ENCODE measurements at regions not wholly inside any gene's neighbourhood (a gene's known extent, or its start where the extent isn't known, plus 50 kb on each side); places are given as distances from the start of the nearest gene placed in this dataset.

GRCh38 chr1:5506634-5507033 is 485.6 kb downstream of the NPHP4 start:
- H3K27ac ChIP-seq (ENCODE audit: low read length), result no peak overlapping the region
- H3K27me3 ChIP-seq (ENCODE audit: control insufficient read depth, insufficient read depth, low read length), result no peaks in the 10 kb centered on the region
- no peaks in the 10 kb centered on the region for H3K9me3 ChIP-seq (ENCODE audit: control insufficient read depth, low read depth, low read length)
- no peak overlapping the region for H3K9ac ChIP-seq (ENCODE audit: low read length)
- H3K4me1 ChIP-seq (ENCODE audit: control insufficient read depth, low read depth, low read length), result no peaks in the 10 kb centered on the region
- no peaks in the 10 kb centered on the region for H3K36me3 ChIP-seq (ENCODE audit: control insufficient read depth, low read depth, low read length)
- H3K4me3 ChIP-seq (ENCODE audit: low read length), result no peak overlapping the region

GRCh38 chr1:5505944-5506343 is 486.3 kb downstream of the NPHP4 start:
- no peaks in the 10 kb centered on the region for H3K36me3 ChIP-seq (ENCODE audit: control insufficient read depth, low read depth, low read length)
- no peaks in the 10 kb centered on the region for H3K27me3 ChIP-seq (ENCODE audit: control insufficient read depth, insufficient read depth, low read length)
- H3K9ac ChIP-seq (ENCODE audit: low read length), result no peak overlapping the region
- no peaks in the 10 kb centered on the region for H3K9me3 ChIP-seq (ENCODE audit: control insufficient read depth, low read depth, low read length)
- H3K4me3 ChIP-seq (ENCODE audit: low read length), result no peak overlapping the region
- H3K27ac ChIP-seq (ENCODE audit: low read length), result no peak overlapping the region
- no peaks in the 10 kb centered on the region for H3K4me1 ChIP-seq (ENCODE audit: control insufficient read depth, low read depth, low read length)

- no peak overlapping the region for H3K9ac ChIP-seq (ENCODE audit: low read length)
- no peaks in the 10 kb centered on the region for H3K4me1 ChIP-seq (ENCODE audit: control insufficient read depth, low read depth, low read length)
- H3K27me3 ChIP-seq (ENCODE audit: control insufficient read depth, insufficient read depth, low read length), result no peaks in the 10 kb centered on the region
- no peak overlapping the region for H3K4me3 ChIP-seq (ENCODE audit: low read length)
- H3K27ac ChIP-seq (ENCODE audit: low read length), result no peak overlapping the region
- H3K36me3 ChIP-seq (ENCODE audit: control insufficient read depth, low read depth, low read length), result no peaks in the 10 kb centered on the region
- H3K9me3 ChIP-seq (ENCODE audit: control insufficient read depth, low read depth, low read length), result no peaks in the 10 kb centered on the region
Measured at GRCh38 chr1:5504364-5504740, 487.9 kb downstream of the NPHP4 start.

- H3K4me3 ChIP-seq (ENCODE audit: low read length), result no peak overlapping the region
- no peaks in the 10 kb centered on the region for H3K4me1 ChIP-seq (ENCODE audit: control insufficient read depth, low read depth, low read length)
- H3K9ac ChIP-seq (ENCODE audit: low read length), result no peak overlapping the region
- H3K27ac ChIP-seq (ENCODE audit: low read length), result no peak overlapping the region
- H3K9me3 ChIP-seq (ENCODE audit: control insufficient read depth, low read depth, low read length), result no peaks in the 10 kb centered on the region
- H3K36me3 ChIP-seq (ENCODE audit: control insufficient read depth, low read depth, low read length), result no peaks in the 10 kb centered on the region
- H3K27me3 ChIP-seq (ENCODE audit: control insufficient read depth, insufficient read depth, low read length), result no peaks in the 10 kb centered on the region
Measured at GRCh38 chr1:5503556-5504363, 488.5 kb downstream of the NPHP4 start.

GRCh38 chr1:5502311-5503194 is 489.7 kb downstream of the NPHP4 start:
- Histone ChIP-seq H3K4me1 (ENCODE audit: control insufficient read depth, low read depth, low read length) (no peaks in the 10 kb centered on the region), H3K9me3 (ENCODE audit: control insufficient read depth, low read depth, low read length) (no peaks in the 10 kb centered on the region), H3K4me3 (ENCODE audit: low read length) (no peak overlapping the region), H3K27me3 (ENCODE audit: control insufficient read depth, insufficient read depth, low read length) (no peaks in the 10 kb centered on the region), H3K36me3 (ENCODE audit: control insufficient read depth, low read depth, low read length) (no peaks in the 10 kb centered on the region), H3K27ac (ENCODE audit: low read length) (no peak overlapping the region), H3K9ac (ENCODE audit: low read length) (no peak overlapping the region)

- Histone ChIP-seq H3K9ac (ENCODE audit: low read length) (no peak overlapping the region), H3K4me3 (ENCODE audit: low read length) (no peak overlapping the region), H3K4me1 (ENCODE audit: control insufficient read depth, low read depth, low read length) (no peaks in the 10 kb centered on the region), H3K9me3 (ENCODE audit: control insufficient read depth, low read depth, low read length) (no peaks in the 10 kb centered on the region), H3K36me3 (ENCODE audit: control insufficient read depth, low read depth, low read length) (no peaks in the 10 kb centered on the region), H3K27ac (ENCODE audit: low read length) (no peak overlapping the region), H3K27me3 (ENCODE audit: control insufficient read depth, insufficient read depth, low read length) (no peaks in the 10 kb centered on the region)
Measured at GRCh38 chr1:5501206-5501930, 490.9 kb downstream of the NPHP4 start.

- no peaks in the 10 kb centered on the region for H3K36me3 ChIP-seq (ENCODE audit: control insufficient read depth, low read depth, low read length)
- H3K27me3 ChIP-seq (ENCODE audit: control insufficient read depth, insufficient read depth, low read length), result no peaks in the 10 kb centered on the region
- H3K9me3 ChIP-seq (ENCODE audit: control insufficient read depth, low read depth, low read length), result no peaks in the 10 kb centered on the region
- no peak overlapping the region for H3K4me3 ChIP-seq (ENCODE audit: low read length)
- no peaks in the 10 kb centered on the region for H3K4me1 ChIP-seq (ENCODE audit: control insufficient read depth, low read depth, low read length)
- H3K9ac ChIP-seq (ENCODE audit: low read length), result no peak overlapping the region
- no peak overlapping the region for H3K27ac ChIP-seq (ENCODE audit: low read length)
Measured at GRCh38 chr1:5500541-5500940, 491.7 kb downstream of the NPHP4 start.

- Histone ChIP-seq H3K4me3 (ENCODE audit: low read length) (no peak overlapping the region), H3K27ac (ENCODE audit: low read length) (no peak overlapping the region), H3K36me3 (ENCODE audit: control insufficient read depth, low read depth, low read length) (no peaks in the 10 kb centered on the region), H3K9ac (ENCODE audit: low read length) (no peak overlapping the region), H3K27me3 (ENCODE audit: control insufficient read depth, insufficient read depth, low read length) (no peaks in the 10 kb centered on the region), H3K4me1 (ENCODE audit: control insufficient read depth, low read depth, low read length) (no peaks in the 10 kb centered on the region), H3K9me3 (ENCODE audit: control insufficient read depth, low read depth, low read length) (no peaks in the 10 kb centered on the region)
Measured at GRCh38 chr1:5497503-5497902, 494.7 kb downstream of the NPHP4 start.

GRCh38 chr1:5495596-5496410 is 496.4 kb downstream of the NPHP4 start:
- no peaks in the 10 kb centered on the region for H3K36me3 ChIP-seq (ENCODE audit: control insufficient read depth, low read depth, low read length)
- H3K27ac ChIP-seq (ENCODE audit: low read length), result no peak overlapping the region
- H3K4me1 ChIP-seq (ENCODE audit: control insufficient read depth, low read depth, low read length), result no peaks in the 10 kb centered on the region
- no peaks in the 10 kb centered on the region for H3K27me3 ChIP-seq (ENCODE audit: control insufficient read depth, insufficient read depth, low read length)
- no peak overlapping the region for H3K4me3 ChIP-seq (ENCODE audit: low read length)
- H3K9ac ChIP-seq (ENCODE audit: low read length), result no peak overlapping the region
- H3K9me3 ChIP-seq (ENCODE audit: control insufficient read depth, low read depth, low read length), result no peaks in the 10 kb centered on the region

- Histone ChIP-seq H3K4me1 (ENCODE audit: control insufficient read depth, low read depth, low read length) (no peaks in the 10 kb centered on the region), H3K9me3 (ENCODE audit: control insufficient read depth, low read depth, low read length) (no peaks in the 10 kb centered on the region), H3K36me3 (ENCODE audit: control insufficient read depth, low read depth, low read length) (no peaks in the 10 kb centered on the region), H3K9ac (ENCODE audit: low read length) (no peak overlapping the region), H3K4me3 (ENCODE audit: low read length) (no peak overlapping the region), H3K27me3 (ENCODE audit: control insufficient read depth, insufficient read depth, low read length) (no peaks in the 10 kb centered on the region), H3K27ac (ENCODE audit: low read length) (no peak overlapping the region)
Measured at GRCh38 chr1:5494518-5494917, 497.7 kb downstream of the NPHP4 start.

GRCh38 chr1:5493851-5494311 is 498.3 kb downstream of the NPHP4 start:
- H3K4me3 ChIP-seq (ENCODE audit: low read length), result no peak overlapping the region
- H3K36me3 ChIP-seq (ENCODE audit: control insufficient read depth, low read depth, low read length), result no peaks in the 10 kb centered on the region
- no peaks in the 10 kb centered on the region for H3K4me1 ChIP-seq (ENCODE audit: control insufficient read depth, low read depth, low read length)
- no peaks in the 10 kb centered on the region for H3K9me3 ChIP-seq (ENCODE audit: control insufficient read depth, low read depth, low read length)
- no peak overlapping the region for H3K9ac ChIP-seq (ENCODE audit: low read length)
- no peaks in the 10 kb centered on the region for H3K27me3 ChIP-seq (ENCODE audit: control insufficient read depth, insufficient read depth, low read length)
- H3K27ac ChIP-seq (ENCODE audit: low read length), result no peak overlapping the region
